CD8-positive, alpha-beta memory T cell (primary cell): ENCODE measurements at regions not wholly inside any gene's neighbourhood (a gene's known extent, or its start where the extent isn't known, plus 50 kb on each side); places are given as distances from the start of the nearest gene placed in this dataset.

Source experiments
- CTCF ChIA-PET: fragments of 350-600 bp; sonication (Branson Sonifier 250); formaldehyde crosslinking; loops from one replicate; lab custom pipeline; 2021; ENCODE audit warnings: antibody characterized with exemption; lab: Charles Lee
- POLR2A ChIA-PET: fragments of 350-600 bp; sonication (Branson Sonifier 250); formaldehyde crosslinking; loops from one replicate; lab custom pipeline; 2021; ENCODE audit warnings: antibody characterized with exemption; lab: Charles Lee
- DNase-seq, 5 donors: peaks; one replicate each; pipeline versions ENCODE4 v3.0.0 to v3.0.0-alpha.2; 2020 to 2022; ENCODE audit warnings: mixed read lengths in 1 of 5
- H3K27ac ChIP-seq: one replicate; pipeline ENCODE4 v1.7.0; 2013; ENCODE audit warnings: low read depth, mild to moderate bottlenecking, low read length, moderate library complexity
- H3K27me3 ChIP-seq: 2 replicates; pipeline ENCODE4 v1.7.0; 2013; ENCODE audit warnings: low read length, mild to moderate bottlenecking; ENCODE audit not compliant: insufficient read depth, poor library complexity, severe bottlenecking
- H3K36me3 ChIP-seq: 2 replicates; pipeline ENCODE4 v1.7.0; 2013; ENCODE audit warnings: mild to moderate bottlenecking, low read length, moderate library complexity; ENCODE audit not compliant: insufficient read depth
- H3K4me1 ChIP-seq: 2 replicates; pipeline ENCODE4 v1.7.0; 2013; ENCODE audit warnings: mild to moderate bottlenecking, low read length, moderate library complexity; ENCODE audit not compliant: insufficient read depth
- H3K4me3 ChIP-seq: 2 replicates; pipeline ENCODE4 v1.7.0; 2013; ENCODE audit warnings: mild to moderate bottlenecking, low read length
- H3K9me3 ChIP-seq: 2 replicates; pipeline ENCODE4 v1.7.0; 2013; ENCODE audit warnings: mild to moderate bottlenecking, low read length
- H3K27ac Mint-ChIP-seq, 8 donors: one replicate each; pipeline ENCODE4 v1.8.0; 2020 to 2021; ENCODE audit warnings: mixed read lengths in 8 of 8, mild to moderate bottlenecking in 6 of 8, inconsistent platforms in 3 of 8, moderate library complexity in 3 of 8
- H3K27me3 Mint-ChIP-seq, 2 donors: one replicate each; pipeline ENCODE4 v1.8.0; 2020 to 2021; ENCODE audit warnings: mixed read lengths in 2 of 2, mild to moderate bottlenecking in 1 of 2, moderate library complexity in 1 of 2
- H3K36me3 Mint-ChIP-seq, 3 donors: one replicate each; pipeline ENCODE4 v1.8.0; 2020 to 2021; ENCODE audit warnings: mixed read lengths in 3 of 3, inconsistent platforms in 1 of 3, mild to moderate bottlenecking in 1 of 3
- H3K4me1 Mint-ChIP-seq, 3 donors: one replicate each; pipeline ENCODE4 v1.8.0; 2020 to 2021; ENCODE audit warnings: mixed read lengths in 3 of 3, inconsistent platforms in 1 of 3, mild to moderate bottlenecking in 1 of 3
- H3K4me3 Mint-ChIP-seq, 7 donors: one replicate each; pipeline ENCODE4 v1.8.0; 2020 to 2021; ENCODE audit warnings: mixed read lengths in 7 of 7, mild to moderate bottlenecking in 6 of 7, moderate library complexity in 4 of 7, inconsistent platforms in 2 of 7
- H3K9me3 Mint-ChIP-seq, 5 donors: one replicate each; pipeline ENCODE4 v1.8.0; 2020 to 2022; ENCODE audit warnings: mixed read lengths in 5 of 5, mild to moderate bottlenecking in 3 of 5, moderate library complexity in 2 of 5, inconsistent platforms in 1 of 5

DNA sequence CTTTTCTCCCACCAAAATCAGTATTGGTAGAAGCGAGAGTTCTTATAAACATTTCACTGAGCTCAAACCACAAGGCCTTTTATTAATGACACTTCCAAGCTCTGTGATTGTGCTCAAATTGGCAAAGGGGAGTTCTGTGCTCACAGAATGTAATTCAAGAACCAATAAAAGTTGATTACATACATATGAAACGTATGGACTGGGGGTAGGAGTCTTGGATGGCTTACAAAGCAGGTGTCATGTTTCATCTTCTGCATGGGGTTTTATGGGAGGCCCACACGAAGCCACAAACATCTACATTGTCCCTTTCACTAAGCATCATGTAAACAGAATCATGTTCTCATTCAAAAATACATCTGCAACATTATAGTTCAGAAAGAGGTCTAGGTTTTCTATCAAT lies 828.3 kb downstream of the VRK1 start:
- Histone ChIP-seq H3K4me3 (no peak overlapping the region), H3K27me3 (no peaks in the 10 kb centered on the region), H3K27ac (no peak overlapping the region), H3K36me3 (no peaks in the 10 kb centered on the region), H3K4me1 (peaks cover 10% of the 10 kb centered on the region), H3K9me3 (no peaks in the 10 kb centered on the region)
- POLR2A ChIA-PET, result no interaction called here
- peaks cover 18 to 34% (median 29%) of the 10 kb centered on the region in 3 donors for H3K4me1 Mint-ChIP-seq
- H3K27me3 Mint-ChIP-seq, result no peaks in the 10 kb centered on the region
- peaks cover 1 to 7% (median 4%) of the 10 kb centered on the region in 3 donors for H3K36me3 Mint-ChIP-seq
- DNase-seq, result no peak
- peak overlapping the region in 1 of 8 donors; percentile 13 for H3K27ac Mint-ChIP-seq
- peaks cover 0 to 2% (median 0%) of the 10 kb centered on the region in 5 donors for H3K9me3 Mint-ChIP-seq
- CTCF ChIA-PET, result interaction anchor here (0.9 kb wide), 1 partner anchor 23 kb away, joined by 3 read pairs; no protein-coding TSS in a partner anchor
- H3K4me3 Mint-ChIP-seq, result no peak overlapping the region

DNA sequence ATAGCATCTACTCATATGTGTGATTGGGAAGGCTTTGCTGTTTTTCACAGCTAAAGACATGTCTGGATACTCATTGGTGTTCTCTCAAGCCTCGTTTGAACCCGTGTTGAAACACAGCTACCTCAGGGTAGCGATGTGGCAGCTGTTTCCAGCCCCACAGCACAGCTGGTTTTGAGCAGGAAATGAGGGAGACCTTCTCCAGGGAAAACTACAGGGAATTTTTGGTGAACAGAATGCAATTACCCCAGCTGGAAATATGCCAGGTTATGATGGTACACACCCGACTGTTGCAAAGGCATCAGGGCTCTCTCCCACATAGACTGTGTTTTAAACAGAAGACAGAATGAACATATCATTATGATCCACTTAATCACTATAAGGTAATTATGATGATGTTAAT lies 828.9 kb downstream of the VRK1 start:
- H3K36me3 Mint-ChIP-seq, result peaks cover 0 to 7% (median 4%) of the 10 kb centered on the region in 3 donors
- Histone ChIP-seq H3K4me3 (no peak overlapping the region), H3K36me3 (no peaks in the 10 kb centered on the region), H3K9me3 (no peaks in the 10 kb centered on the region), H3K27me3 (no peaks in the 10 kb centered on the region), H3K4me1 (peaks cover 7% of the 10 kb centered on the region), H3K27ac (no peak overlapping the region)
- no peak for DNase-seq
- no peak overlapping the region for H3K4me3 Mint-ChIP-seq
- H3K27me3 Mint-ChIP-seq, result no peaks in the 10 kb centered on the region
- ChIA-PET POLR2A (no interaction called here), CTCF (no interaction called here)
- peaks cover 0 to 2% (median 0%) of the 10 kb centered on the region in 5 donors for H3K9me3 Mint-ChIP-seq
- no peak overlapping the region for H3K27ac Mint-ChIP-seq
- H3K4me1 Mint-ChIP-seq, result peaks cover 11 to 28% (median 23%) of the 10 kb centered on the region in 3 donors

DNA sequence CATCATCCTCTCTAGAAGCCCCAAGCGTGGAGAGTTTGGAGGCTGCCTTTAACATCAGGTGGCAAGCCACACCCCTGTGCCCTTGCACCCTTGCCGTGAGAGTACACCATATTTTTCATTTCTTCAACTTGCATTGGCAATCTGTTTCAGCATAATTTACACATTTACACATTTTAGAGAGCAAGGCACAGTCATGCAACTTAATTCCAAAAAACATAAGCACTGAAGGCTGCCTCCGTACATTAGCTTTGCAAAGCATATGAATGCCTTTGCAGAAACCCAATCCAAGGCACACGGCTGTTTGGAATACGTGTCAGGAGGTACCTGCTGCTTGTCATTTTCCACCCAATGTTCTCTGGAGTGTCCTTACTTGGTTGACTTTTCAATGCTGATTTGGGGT lies 833.1 kb downstream of the VRK1 start:
- H3K4me3 Mint-ChIP-seq, result no peak overlapping the region
- POLR2A ChIA-PET, result no interaction called here
- peak overlapping the region in 1 of 8 donors; percentile 47 for H3K27ac Mint-ChIP-seq

DNA sequence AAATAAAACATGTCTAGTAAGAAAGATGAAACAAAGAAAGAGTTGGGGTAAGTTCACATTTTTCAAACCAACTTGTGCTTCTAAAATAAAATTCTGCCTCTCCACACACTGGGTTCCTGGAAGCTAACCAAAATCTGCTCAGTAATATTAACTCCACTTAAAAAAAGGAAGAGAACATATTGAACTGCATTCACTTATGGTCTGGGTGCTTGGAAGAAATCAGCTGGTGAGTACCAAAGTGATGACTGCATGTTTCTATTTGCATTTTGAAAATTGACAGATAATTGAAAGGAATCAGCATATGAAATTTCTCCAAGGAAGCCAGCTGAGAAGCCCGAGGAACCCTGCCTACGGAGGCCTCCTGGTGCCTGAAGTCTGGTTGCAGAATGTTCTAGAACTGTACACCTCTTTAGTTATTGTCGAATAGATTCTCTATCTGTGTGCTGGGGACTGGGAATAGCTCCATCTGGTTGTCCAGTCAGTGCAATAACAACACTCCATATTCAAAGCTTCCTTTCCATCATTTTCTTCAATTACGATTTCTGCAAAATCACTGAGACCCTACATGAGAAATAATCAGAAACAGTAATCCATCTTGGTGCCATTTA lies 836.1 kb downstream of the VRK1 start:
- peaks cover 16 to 40% (median 31%) of the 10 kb centered on the region in 3 donors for H3K4me1 Mint-ChIP-seq
- ChIA-PET CTCF (no interaction called here), POLR2A (no interaction called here)
- no peaks in the 10 kb centered on the region for H3K27me3 Mint-ChIP-seq
- no peaks in the 10 kb centered on the region for H3K36me3 ChIP-seq
- peak overlapping the region in 1 of 7 donors; percentile 11 for H3K4me3 Mint-ChIP-seq
- H3K4me3 ChIP-seq, result no peak overlapping the region
- no peaks in the 10 kb centered on the region for H3K27me3 ChIP-seq
- no peak for DNase-seq
- H3K4me1 ChIP-seq, result peaks cover 14% of the 10 kb centered on the region
- no peaks in the 10 kb centered on the region for H3K9me3 Mint-ChIP-seq
- peaks cover 0 to 1% (median 0%) of the 10 kb centered on the region in 3 donors for H3K36me3 Mint-ChIP-seq
- no peak overlapping the region for H3K27ac ChIP-seq
- H3K9me3 ChIP-seq, result no peaks in the 10 kb centered on the region
- H3K27ac Mint-ChIP-seq, result no peak overlapping the region

More for the DNA sequence above, 833.1 kb downstream of the VRK1 start:
- Histone ChIP-seq H3K4me1 (peaks cover 6% of the 10 kb centered on the region), H3K36me3 (no peaks in the 10 kb centered on the region), H3K27me3 (no peaks in the 10 kb centered on the region), H3K4me3 (no peak overlapping the region), H3K27ac (no peak overlapping the region), H3K9me3 (no peaks in the 10 kb centered on the region)
- Mint-ChIP-seq H3K4me1 (peaks cover 7 to 22% (median 18%) of the 10 kb centered on the region in 3 donors), H3K27me3 (no peaks in the 10 kb centered on the region), H3K9me3 (no peaks in the 10 kb centered on the region), H3K36me3 (peaks cover 0 to 1% (median 0%) of the 10 kb centered on the region in 3 donors)
- CTCF ChIA-PET, result no interaction called here
- DNase-seq, result no peak

DNA sequence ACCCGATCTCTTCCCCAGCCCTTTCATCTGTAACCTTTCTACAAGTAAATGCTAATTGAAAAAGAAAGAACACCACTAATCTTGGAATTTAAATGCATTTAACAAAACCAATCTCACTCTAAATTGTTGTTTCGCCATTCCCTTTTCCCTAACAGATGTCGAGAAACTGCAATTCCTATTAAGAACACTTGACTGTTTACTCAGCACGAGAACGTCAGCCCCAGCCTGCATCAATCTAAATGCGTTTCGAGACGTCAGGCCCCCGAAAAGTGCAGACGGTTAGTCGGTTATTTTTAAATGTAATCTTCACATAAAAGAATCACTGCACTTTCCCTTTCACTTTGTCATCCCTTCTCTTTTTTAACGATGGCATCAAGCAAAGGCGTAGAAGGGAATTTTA lies 837.6 kb downstream of the VRK1 start:
- Histone ChIP-seq H3K36me3 (no peaks in the 10 kb centered on the region), H3K9me3 (no peaks in the 10 kb centered on the region), H3K4me3 (peak overlapping the region; percentile 42), H3K27ac (no peak overlapping the region), H3K27me3 (no peaks in the 10 kb centered on the region), H3K4me1 (peaks cover 24% of the 10 kb centered on the region)
- peak in 2 of 5 donors; percentile 27 to 59 for DNase-seq
- no peaks in the 10 kb centered on the region for H3K9me3 Mint-ChIP-seq
- peak overlapping the region; percentile 76 to 87 (median 82) for H3K4me3 Mint-ChIP-seq
- CTCF ChIA-PET, result no interaction called here
- peak overlapping the region; percentile 39 to 84 (median 68) for H3K27ac Mint-ChIP-seq
- POLR2A ChIA-PET, result no interaction called here
- H3K36me3 Mint-ChIP-seq, result peaks cover 0 to 1% (median 0%) of the 10 kb centered on the region in 3 donors
- peaks cover 0 to 2% of the 10 kb centered on the region in 2 donors for H3K27me3 Mint-ChIP-seq
- H3K4me1 Mint-ChIP-seq, result peaks cover 26 to 55% (median 44%) of the 10 kb centered on the region in 3 donors

DNA sequence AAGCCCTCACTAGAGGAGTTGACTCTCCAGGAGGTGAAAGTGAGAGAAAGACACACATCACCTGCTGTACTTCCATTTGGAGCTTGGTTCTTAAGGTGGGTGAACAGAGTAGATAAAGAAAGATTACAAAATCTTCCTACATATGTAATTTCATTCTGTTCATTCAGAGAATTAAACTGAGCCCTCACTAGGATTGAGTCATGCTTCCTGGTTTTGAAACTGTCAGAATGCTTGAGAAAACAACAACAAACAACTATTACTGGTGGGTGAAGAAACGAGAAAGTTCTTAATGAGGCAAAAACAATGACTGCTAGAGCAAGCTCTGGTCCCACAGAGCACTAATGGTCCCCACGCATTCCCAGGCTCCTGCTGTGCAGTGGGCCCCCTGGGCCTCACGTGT lies 841.7 kb downstream of the VRK1 start:
- Mint-ChIP-seq H3K9me3 (no peaks in the 10 kb centered on the region), H3K4me3 (peak overlapping the region in 1 of 7 donors; percentile 21), H3K27me3 (peaks cover 0 to 3% of the 10 kb centered on the region in 2 donors), H3K27ac (peak overlapping the region in 6 of 8 donors; percentile 13 to 82 (median 24)), H3K36me3 (peaks cover 0 to 4% (median 0%) of the 10 kb centered on the region in 3 donors), H3K4me1 (peaks cover 37 to 69% (median 68%) of the 10 kb centered on the region in 3 donors)
- no peaks in the 10 kb centered on the region for H3K9me3 ChIP-seq
- no peak for DNase-seq
- no peak overlapping the region for H3K27ac ChIP-seq
- H3K36me3 ChIP-seq, result no peaks in the 10 kb centered on the region
- CTCF ChIA-PET, result no interaction called here
- H3K4me1 ChIP-seq, result peaks cover 22% of the 10 kb centered on the region
- H3K4me3 ChIP-seq, result no peak overlapping the region
- POLR2A ChIA-PET, result interaction anchor here (0.7 kb wide), 1 partner anchor 341 kb away, joined by 3 read pairs; no protein-coding TSS in a partner anchor
- no peaks in the 10 kb centered on the region for H3K27me3 ChIP-seq

DNA sequence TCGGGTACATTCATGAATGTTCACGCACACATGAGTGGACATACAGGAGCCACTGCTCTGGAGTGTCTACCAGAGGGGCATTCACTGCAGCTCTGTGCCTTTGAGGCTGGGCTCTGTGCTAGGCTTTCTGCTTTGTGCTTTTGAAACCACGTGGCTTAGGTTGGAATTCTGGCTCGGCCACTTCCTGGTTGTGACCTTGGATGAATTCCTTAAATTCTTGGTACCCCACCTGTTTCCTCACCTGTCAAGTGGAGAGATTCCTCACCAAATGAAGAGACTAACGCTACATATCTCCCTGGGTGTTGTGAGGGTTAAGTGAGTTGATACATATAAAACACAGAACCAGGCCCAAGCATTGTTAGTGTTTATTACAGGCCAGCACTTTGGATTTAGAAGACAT lies 842.8 kb downstream of the VRK1 start:
- Mint-ChIP-seq H3K4me1 (peaks cover 33 to 63% (median 58%) of the 10 kb centered on the region in 3 donors), H3K9me3 (no peaks in the 10 kb centered on the region), H3K36me3 (peaks cover 0 to 4% (median 0%) of the 10 kb centered on the region in 3 donors), H3K27me3 (peaks cover 0 to 3% of the 10 kb centered on the region in 2 donors), H3K4me3 (no peak overlapping the region), H3K27ac (peak overlapping the region in 4 of 8 donors; percentile 10 to 80 (median 74))
- H3K36me3 ChIP-seq, result no peaks in the 10 kb centered on the region
- no peaks in the 10 kb centered on the region for H3K9me3 ChIP-seq
- no peaks in the 10 kb centered on the region for H3K27me3 ChIP-seq
- ChIA-PET CTCF (no interaction called here), POLR2A (interaction anchor here (0.6 kb wide), 1 partner anchor 23 kb away, joined by 3 read pairs; no protein-coding TSS in a partner anchor)
- H3K4me3 ChIP-seq, result no peak overlapping the region
- H3K27ac ChIP-seq, result no peak overlapping the region
- H3K4me1 ChIP-seq, result peaks cover 18% of the 10 kb centered on the region
- DNase-seq, result no peak

DNA sequence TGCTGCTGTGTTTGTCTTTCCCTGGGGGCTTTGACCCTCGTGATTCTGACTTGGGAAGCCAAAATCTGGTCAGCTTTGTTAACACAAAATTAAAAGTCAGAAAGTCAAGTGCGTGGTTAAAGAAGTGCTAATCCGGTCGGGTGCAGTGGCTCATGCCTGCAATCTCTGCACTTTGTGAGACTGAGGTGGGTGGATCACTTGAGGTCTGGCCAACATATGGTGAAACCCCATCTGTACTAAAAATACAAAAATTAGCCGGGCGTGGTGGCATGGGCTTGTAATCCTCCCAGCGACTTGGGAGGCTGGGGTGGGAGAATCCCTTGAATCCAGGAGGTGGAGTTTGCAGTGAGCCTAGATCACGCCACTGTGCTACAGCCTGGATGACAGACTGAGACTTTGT lies 844.6 kb downstream of the VRK1 start:
- Histone ChIP-seq H3K4me1 (peaks cover 18% of the 10 kb centered on the region), H3K4me3 (no peak overlapping the region), H3K27ac (no peak overlapping the region), H3K36me3 (no peaks in the 10 kb centered on the region), H3K9me3 (no peaks in the 10 kb centered on the region), H3K27me3 (no peaks in the 10 kb centered on the region)
- peaks cover 31 to 55% (median 49%) of the 10 kb centered on the region in 3 donors for H3K4me1 Mint-ChIP-seq
- peak overlapping the region in 6 of 8 donors; percentile 9 to 80 (median 65) for H3K27ac Mint-ChIP-seq
- H3K9me3 Mint-ChIP-seq, result no peaks in the 10 kb centered on the region
- POLR2A ChIA-PET, result no interaction called here
- DNase-seq, result no peak
- H3K27me3 Mint-ChIP-seq, result peaks cover 0 to 3% of the 10 kb centered on the region in 2 donors
- CTCF ChIA-PET, result no interaction called here
- peak overlapping the region in 3 of 7 donors; percentile 27 to 33 (median 32) for H3K4me3 Mint-ChIP-seq
- peaks cover 0 to 4% (median 0%) of the 10 kb centered on the region in 3 donors for H3K36me3 Mint-ChIP-seq
